Natural killer cell (primary cell): ENCODE measurements at regions not wholly inside any gene's neighbourhood (a gene's known extent, or its start where the extent isn't known, plus 50 kb on each side); places are given as distances from the start of the nearest gene placed in this dataset.

Experiments used
- ATAC-seq, 3 donors: fragments of 150-1000 bp in 2 of 3; fragments of 200-7000 bp in 1 of 3; cut with Tn5 transposase; 1 replicate in 1 of 3; 2 replicates in 2 of 3; pipeline ENCODE4 v1.10.0; 2021; ENCODE audit warnings: mild to moderate bottlenecking in 2 of 3, moderate library complexity in 2 of 3
- DNase-seq, 2 donors: peaks; one replicate each; pipeline versions ENCODE4 v3.0.0 to v3.0.0-alpha.2; 2013 to 2021; ENCODE audit warnings: mixed read lengths in 1 of 2
- H3K27ac ChIP-seq: one replicate; pipeline ENCODE4 v1.5.1; 2013; ENCODE audit warnings: mild to moderate bottlenecking, low read length
- H3K27me3 ChIP-seq: one replicate; pipeline ENCODE4 v1.6.1; 2013; ENCODE audit warnings: low read length; ENCODE audit not compliant: control insufficient read depth, insufficient read depth
- H3K36me3 ChIP-seq: one replicate; pipeline ENCODE4 v1.6.1; 2013; ENCODE audit warnings: low read length; ENCODE audit not compliant: control insufficient read depth, insufficient read depth
- H3K4me1 ChIP-seq: one replicate; pipeline ENCODE4 v1.6.1; 2013; ENCODE audit warnings: low read length; ENCODE audit not compliant: control insufficient read depth, insufficient read depth
- H3K4me3 ChIP-seq: one replicate; pipeline ENCODE4 v1.5.1; 2013; ENCODE audit warnings: low read length
- H3K9me3 ChIP-seq: one replicate; pipeline ENCODE4 v1.6.1; 2013; ENCODE audit warnings: low read length; ENCODE audit not compliant: control insufficient read depth, insufficient read depth
- H3K27ac Mint-ChIP-seq, 2 donors: one replicate each; pipeline ENCODE4 v1.8.0; 2022; ENCODE audit warnings: mild to moderate bottlenecking in 2 of 2, mixed read lengths in 2 of 2, moderate library complexity in 1 of 2
- H3K27me3 Mint-ChIP-seq, 2 donors: one replicate each; pipeline ENCODE4 v1.8.0; 2022; ENCODE audit warnings: low read depth in 2 of 2, mixed read lengths in 2 of 2
- H3K36me3 Mint-ChIP-seq: one replicate; pipeline ENCODE4 v1.8.0; 2022; ENCODE audit warnings: mixed read lengths
- H3K4me1 Mint-ChIP-seq, 2 donors: one replicate each; pipeline ENCODE4 v1.8.0; 2022; ENCODE audit warnings: mixed read lengths in 2 of 2
- H3K4me3 Mint-ChIP-seq: one replicate; pipeline ENCODE4 v1.8.0; 2022; ENCODE audit warnings: mild to moderate bottlenecking, moderate library complexity, mixed read lengths
- H3K9me3 Mint-ChIP-seq, 2 donors: one replicate each; pipeline ENCODE4 v1.8.0; 2022; ENCODE audit warnings: mixed read lengths in 2 of 2
- WGBS: methylation state at CpG from one replicate; pipeline ENCODE4 v1.1.7; 2013; ENCODE audit warnings: missing lambda C conversion rate; ENCODE audit not compliant: insufficient coverage; 5-methylcytosine and 5-hydroxymethylcytosine counted together
- intact Hi-C: fragments of 100-400 bp; cut with micrococcal nuclease; formaldehyde crosslinking; loops from one replicate; pipeline ENCODE4 v1.14.2; 2022
- TF ChIP-seq, protein P1 (sequence below): fragments of 200-600 bp; IDR thresholded peaks from one replicate; pipeline ENCODE4 v1.8.0; 2022; ENCODE audit warnings: antibody characterized with exemption

DNA sequence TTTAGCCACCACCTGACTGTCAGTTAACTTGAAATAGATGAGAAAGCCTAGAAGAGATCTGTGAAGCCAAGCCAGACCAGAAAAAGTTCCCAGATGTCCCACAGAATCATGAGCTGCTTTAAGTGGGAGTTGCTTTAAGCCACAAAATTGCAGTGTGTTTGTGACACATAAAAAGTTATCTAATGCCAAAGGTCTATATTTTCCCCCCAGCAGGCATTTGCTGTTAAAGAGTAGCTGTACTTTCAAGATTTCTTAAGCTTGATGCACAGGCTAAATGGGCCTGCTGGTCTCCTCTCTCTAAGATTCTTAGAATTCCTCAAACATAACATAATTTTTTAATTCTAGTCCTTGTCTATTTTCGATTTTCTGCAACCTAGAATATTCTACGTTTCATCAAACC, 825.7 kb downstream of the FAM181B start:
- peaks cover 0 to 3% of the 10 kb centered on the region in 2 donors for H3K4me1 Mint-ChIP-seq
- TF ChIP-seq, protein P1, sequence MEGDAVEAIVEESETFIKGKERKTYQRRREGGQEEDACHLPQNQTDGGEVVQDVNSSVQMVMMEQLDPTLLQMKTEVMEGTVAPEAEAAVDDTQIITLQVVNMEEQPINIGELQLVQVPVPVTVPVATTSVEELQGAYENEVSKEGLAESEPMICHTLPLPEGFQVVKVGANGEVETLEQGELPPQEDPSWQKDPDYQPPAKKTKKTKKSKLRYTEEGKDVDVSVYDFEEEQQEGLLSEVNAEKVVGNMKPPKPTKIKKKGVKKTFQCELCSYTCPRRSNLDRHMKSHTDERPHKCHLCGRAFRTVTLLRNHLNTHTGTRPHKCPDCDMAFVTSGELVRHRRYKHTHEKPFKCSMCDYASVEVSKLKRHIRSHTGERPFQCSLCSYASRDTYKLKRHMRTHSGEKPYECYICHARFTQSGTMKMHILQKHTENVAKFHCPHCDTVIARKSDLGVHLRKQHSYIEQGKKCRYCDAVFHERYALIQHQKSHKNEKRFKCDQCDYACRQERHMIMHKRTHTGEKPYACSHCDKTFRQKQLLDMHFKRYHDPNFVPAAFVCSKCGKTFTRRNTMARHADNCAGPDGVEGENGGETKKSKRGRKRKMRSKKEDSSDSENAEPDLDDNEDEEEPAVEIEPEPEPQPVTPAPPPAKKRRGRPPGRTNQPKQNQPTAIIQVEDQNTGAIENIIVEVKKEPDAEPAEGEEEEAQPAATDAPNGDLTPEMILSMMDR, result no peak
- 33% methylated on average over 1 of the region's 2 CpGs for WGBS
- Histone ChIP-seq H3K9me3 (no peaks in the 10 kb centered on the region), H3K36me3 (no peaks in the 10 kb centered on the region), H3K4me3 (no peak overlapping the region), H3K4me1 (no peaks in the 10 kb centered on the region), H3K27ac (no peak overlapping the region), H3K27me3 (no peaks in the 10 kb centered on the region)
- no peak overlapping the region for H3K27ac Mint-ChIP-seq
- H3K9me3 Mint-ChIP-seq, result no peaks in the 10 kb centered on the region
- intact Hi-C loops, result no loop called here
- H3K4me3 Mint-ChIP-seq, result no peak overlapping the region
- peaks cover 0 to under 1% of the 10 kb centered on the region in 2 donors for H3K27me3 Mint-ChIP-seq
- ATAC-seq (no peak), DNase-seq (no peak)
- no peaks in the 10 kb centered on the region for H3K36me3 Mint-ChIP-seq

- H3K4me3 Mint-ChIP-seq, result no peak overlapping the region
- no CpG with 5 or more reads among the region's 1 CpG for WGBS
Observed at GRCh38 chr11:81899156-81899555, 834.5 kb downstream of the FAM181B start.

GRCh38 chr11:81897639-81898038, 836.0 kb downstream of the FAM181B start:
- Histone ChIP-seq H3K36me3 (no peaks in the 10 kb centered on the region), H3K27me3 (no peaks in the 10 kb centered on the region), H3K4me1 (no peaks in the 10 kb centered on the region), H3K9me3 (no peaks in the 10 kb centered on the region), H3K27ac (no peak overlapping the region), H3K4me3 (no peak overlapping the region)
- H3K27me3 Mint-ChIP-seq, result peaks cover 6 to 35% of the 10 kb centered on the region in 2 donors
- TF ChIP-seq, protein P1, result no peak
- whole genome bisulfite sequencing, result 100% methylated on average over 1 of the region's 2 CpGs
- H3K36me3 Mint-ChIP-seq, result no peaks in the 10 kb centered on the region
- DNase-seq (no peak), ATAC-seq (no peak)
- H3K9me3 Mint-ChIP-seq, result no peaks in the 10 kb centered on the region
- no peak overlapping the region for H3K27ac Mint-ChIP-seq
- no peaks in the 10 kb centered on the region for H3K4me1 Mint-ChIP-seq
- intact Hi-C loops, result no loop called here
- no peak overlapping the region for H3K4me3 Mint-ChIP-seq

More at GRCh38 chr11:81899156-81899555, 834.5 kb downstream of the FAM181B start:
- Histone ChIP-seq H3K4me1 (no peaks in the 10 kb centered on the region), H3K36me3 (no peaks in the 10 kb centered on the region), H3K9me3 (no peaks in the 10 kb centered on the region), H3K27me3 (no peaks in the 10 kb centered on the region), H3K27ac (no peak overlapping the region), H3K4me3 (no peak overlapping the region)
- Mint-ChIP-seq H3K27ac (no peak overlapping the region), H3K9me3 (no peaks in the 10 kb centered on the region), H3K27me3 (peaks cover 9 to 35% of the 10 kb centered on the region in 2 donors), H3K36me3 (no peaks in the 10 kb centered on the region), H3K4me1 (no peaks in the 10 kb centered on the region)
- TF ChIP-seq, protein P1, result no peak
- DNase-seq (no peak), ATAC-seq (no peak)
- intact Hi-C loops, result no loop called here

GRCh38 chr11:81895258-81895657, 838.4 kb downstream of the FAM181B start:
- WGBS, result 82% methylated on average over 3 of the region's 3 CpGs
- no peaks in the 10 kb centered on the region for H3K4me1 Mint-ChIP-seq
- intact Hi-C loops, result no loop called here
- Histone ChIP-seq H3K4me3 (no peak overlapping the region), H3K27ac (no peak overlapping the region), H3K27me3 (no peaks in the 10 kb centered on the region), H3K9me3 (no peaks in the 10 kb centered on the region), H3K36me3 (no peaks in the 10 kb centered on the region), H3K4me1 (no peaks in the 10 kb centered on the region)
- H3K36me3 Mint-ChIP-seq, result no peaks in the 10 kb centered on the region
- no peaks in the 10 kb centered on the region for H3K9me3 Mint-ChIP-seq
- no peak overlapping the region for H3K4me3 Mint-ChIP-seq
- peaks cover 3 to 25% of the 10 kb centered on the region in 2 donors for H3K27me3 Mint-ChIP-seq
- H3K27ac Mint-ChIP-seq, result no peak overlapping the region
- TF ChIP-seq, protein P1, result no peak
- DNase-seq (no peak), ATAC-seq (no peak)
